ENCODE measurements at regions not wholly inside any gene's neighbourhood (a gene's known extent, or its start where the extent isn't known, plus 50 kb on each side); places are given as distances from the start of the nearest gene placed in this dataset.

- no peak for TF ChIP-seq CTCF (IDR thresholded peaks at IDR 0.05)
- no peak for TF ChIP-seq POLR2AphosphoS5 (IDR thresholded peaks at IDR 0.05; ENCODE audit: insufficient read depth in 1 of 2, low read depth in 1 of 2)
- TF ChIP-seq POLR2A (IDR thresholded peaks at IDR 0.05), result no peak
Measured at GRCh38 chr11:11129118-11129517, 223.9 kb downstream of the CSNK2A3 start.

Measured in vagina (tissue), 2 donors.